ENCODE measurements at regions not wholly inside any gene's neighbourhood (a gene's known extent, or its start where the extent isn't known, plus 50 kb on each side); places are given as distances from the start of the nearest gene placed in this dataset.

GRCh38 chr1:8111560-8111959, 85.5 kb upstream of the ERRFI1 start:
- TF ChIP-seq CTCF (IDR thresholded peaks at IDR 0.05; ENCODE audit: insufficient read depth, low read length) (no peak), POLR2AphosphoS5 (IDR thresholded peaks at IDR 0.05; ENCODE audit: low read depth) (no peak), REST (IDR thresholded peaks at IDR 0.05; ENCODE audit: insufficient replicate concordance, low read depth) (no peak), GABPA (IDR thresholded peaks at IDR 0.05; ENCODE audit: low read depth) (no peak), SPI1 (IDR thresholded peaks at IDR 0.05; ENCODE audit: borderline replicate concordance, low read depth) (no peak)
